Calu3 (cell line): ENCODE measurements at regions not wholly inside any gene's neighbourhood (a gene's known extent, or its start where the extent isn't known, plus 50 kb on each side); places are given as distances from the start of the nearest gene placed in this dataset.

ENCODE experiments used
- BruUV-seq: library from RNA; stranded (reverse); fragments of 400-500 nt; replicated peaks from 2 replicates; lab custom pipeline; 2021; lab: Mats Ljungman, UMichigan
- CTCF ChIA-PET: fragments of 300-600 bp; sonication (Branson Sonifier 250); formaldehyde crosslinking; loops from one replicate; lab custom pipeline; 2022; ENCODE audit warnings: antibody characterized with exemption; lab: Charles Lee
- DNase-seq: peaks from one replicate; pipeline ENCODE4 v3.0.0; 2022
- H3K27ac Mint-ChIP-seq: one replicate; pipeline ENCODE4 v1.8.0; 2022; ENCODE audit warnings: mixed read lengths; ENCODE audit not compliant: unreplicated experiment
- H3K27me3 Mint-ChIP-seq: one replicate; pipeline ENCODE4 v1.8.0; 2022; ENCODE audit warnings: mixed read lengths; ENCODE audit not compliant: unreplicated experiment
- H3K36me3 Mint-ChIP-seq: one replicate; pipeline ENCODE4 v1.8.0; 2022; ENCODE audit warnings: mild to moderate bottlenecking, moderate library complexity, mixed read lengths; ENCODE audit not compliant: insufficient read depth, unreplicated experiment
- H3K4me1 Mint-ChIP-seq: one replicate; pipeline ENCODE4 v1.8.0; 2022; ENCODE audit warnings: mild to moderate bottlenecking, low read depth, mixed read lengths; ENCODE audit not compliant: unreplicated experiment
- H3K4me3 Mint-ChIP-seq: one replicate; pipeline ENCODE4 v1.8.0; 2022; ENCODE audit warnings: mild to moderate bottlenecking, low read depth, moderate library complexity, mixed read lengths; ENCODE audit not compliant: unreplicated experiment
- H3K9me3 Mint-ChIP-seq: one replicate; pipeline ENCODE4 v1.8.0; 2022; ENCODE audit warnings: low read depth, mixed read lengths; ENCODE audit not compliant: unreplicated experiment
- intact Hi-C: fragments of 100-400 bp; cut with micrococcal nuclease; formaldehyde crosslinking; loops from one replicate; pipeline ENCODE4 v1.10.0; 2022; ENCODE audit not compliant: unreplicated experiment
- TF ChIP-seq, protein P1 (sequence below): fragments of 200-600 bp; IDR thresholded peaks from one replicate; pipeline ENCODE4 v1.8.0; 2022; ENCODE audit warnings: antibody characterized with exemption; ENCODE audit not compliant: unreplicated experiment

DNA sequence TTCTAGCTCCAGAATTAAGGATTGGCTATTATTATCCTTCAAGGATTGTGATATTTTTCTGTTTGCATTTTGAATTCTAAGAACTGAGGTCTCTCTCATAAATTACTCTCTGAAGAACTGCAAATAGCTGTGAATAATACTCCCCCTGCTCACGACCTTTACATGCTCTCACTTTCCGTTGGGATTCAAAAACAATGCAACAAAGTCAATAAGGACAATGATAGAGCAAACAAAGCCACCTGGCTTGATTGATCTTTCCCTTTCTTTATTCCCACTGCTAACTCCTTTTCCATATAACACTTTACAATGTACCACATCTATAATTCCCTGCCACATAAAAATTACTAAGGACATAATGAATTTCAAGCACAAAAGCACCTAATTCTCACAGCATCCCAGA, 523.0 kb upstream of the CA10 start:
- Mint-ChIP-seq H3K27me3 (no peaks in the 10 kb centered on the region), H3K4me3 (no peak overlapping the region), H3K27ac (no peak overlapping the region), H3K36me3 (no peaks in the 10 kb centered on the region), H3K4me1 (no peaks in the 10 kb centered on the region), H3K9me3 (peaks cover 3% of the 10 kb centered on the region)
- BruUV-seq = no TSS peak
- intact Hi-C loops = no loop called here
- DNase-seq = no peak
- CTCF ChIA-PET = no interaction called here
- TF ChIP-seq, protein P1, sequence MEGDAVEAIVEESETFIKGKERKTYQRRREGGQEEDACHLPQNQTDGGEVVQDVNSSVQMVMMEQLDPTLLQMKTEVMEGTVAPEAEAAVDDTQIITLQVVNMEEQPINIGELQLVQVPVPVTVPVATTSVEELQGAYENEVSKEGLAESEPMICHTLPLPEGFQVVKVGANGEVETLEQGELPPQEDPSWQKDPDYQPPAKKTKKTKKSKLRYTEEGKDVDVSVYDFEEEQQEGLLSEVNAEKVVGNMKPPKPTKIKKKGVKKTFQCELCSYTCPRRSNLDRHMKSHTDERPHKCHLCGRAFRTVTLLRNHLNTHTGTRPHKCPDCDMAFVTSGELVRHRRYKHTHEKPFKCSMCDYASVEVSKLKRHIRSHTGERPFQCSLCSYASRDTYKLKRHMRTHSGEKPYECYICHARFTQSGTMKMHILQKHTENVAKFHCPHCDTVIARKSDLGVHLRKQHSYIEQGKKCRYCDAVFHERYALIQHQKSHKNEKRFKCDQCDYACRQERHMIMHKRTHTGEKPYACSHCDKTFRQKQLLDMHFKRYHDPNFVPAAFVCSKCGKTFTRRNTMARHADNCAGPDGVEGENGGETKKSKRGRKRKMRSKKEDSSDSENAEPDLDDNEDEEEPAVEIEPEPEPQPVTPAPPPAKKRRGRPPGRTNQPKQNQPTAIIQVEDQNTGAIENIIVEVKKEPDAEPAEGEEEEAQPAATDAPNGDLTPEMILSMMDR = no peak

DNA sequence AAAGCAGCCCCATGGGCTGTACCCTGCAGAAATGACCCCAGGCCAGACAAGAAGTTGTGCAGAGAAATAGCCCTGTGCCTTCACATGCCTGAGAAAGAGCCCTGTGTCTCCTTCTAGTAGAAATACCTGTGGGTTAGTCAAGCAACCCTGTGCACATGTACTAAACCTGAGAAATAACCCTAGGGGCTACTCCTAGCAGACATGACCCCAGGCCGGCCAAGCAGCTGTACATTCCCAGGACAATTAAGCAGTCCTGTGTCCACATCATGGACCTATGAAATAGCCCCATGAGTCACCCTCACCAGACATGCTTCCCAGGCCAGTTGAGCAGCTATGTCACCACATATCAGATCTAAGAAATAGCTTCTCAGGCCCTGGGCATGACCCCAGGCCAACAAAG, 519.7 kb upstream of the CA10 start:
- Mint-ChIP-seq H3K27ac (no peak overlapping the region), H3K4me1 (no peaks in the 10 kb centered on the region), H3K4me3 (no peak overlapping the region), H3K9me3 (peaks cover 3% of the 10 kb centered on the region), H3K36me3 (no peaks in the 10 kb centered on the region), H3K27me3 (no peaks in the 10 kb centered on the region)
- TF ChIP-seq, protein P1 = no peak
- intact Hi-C loops = no loop called here
- BruUV-seq = no TSS peak
- no peak for DNase-seq
- CTCF ChIA-PET = no interaction called here

- Mint-ChIP-seq H3K9me3 (peaks cover 3% of the 10 kb centered on the region), H3K4me3 (no peak overlapping the region), H3K36me3 (no peaks in the 10 kb centered on the region), H3K27me3 (no peaks in the 10 kb centered on the region), H3K27ac (no peak overlapping the region), H3K4me1 (no peaks in the 10 kb centered on the region)
- TF ChIP-seq, protein P1 = no peak
- no peak for DNase-seq
- BruUV-seq = no TSS peak
- intact Hi-C loops = no loop called here
- CTCF ChIA-PET = no interaction called here
Measured at GRCh38 chr17:52674686-52675085, 516.2 kb upstream of the CA10 start.

GRCh38 chr17:52673791-52674190, 515.3 kb upstream of the CA10 start:
- no peaks in the 10 kb centered on the region for H3K4me1 Mint-ChIP-seq
- TF ChIP-seq, protein P1 = no peak
- no peaks in the 10 kb centered on the region for H3K36me3 Mint-ChIP-seq
- H3K9me3 Mint-ChIP-seq = peaks cover 3% of the 10 kb centered on the region
- no TSS peak for BruUV-seq
- CTCF ChIA-PET = no interaction called here
- no peak for DNase-seq
- intact Hi-C loops = no loop called here
- no peak overlapping the region for H3K27ac Mint-ChIP-seq
- no peak overlapping the region for H3K4me3 Mint-ChIP-seq
- no peaks in the 10 kb centered on the region for H3K27me3 Mint-ChIP-seq
